ENCODE measurements at regions not wholly inside any gene's neighbourhood (a gene's known extent, or its start where the extent isn't known, plus 50 kb on each side); places are given as distances from the start of the nearest gene placed in this dataset.

GRCh38 chr13:108508263-108508662 is 121.1 kb upstream of the MYO16 start:
- no peak overlapping the region for H3K27ac Mint-ChIP-seq (ENCODE audit: unreplicated experiment)
- CTCF ChIA-PET, result no interaction called here
- BruUV-seq (replicated peaks), result no TSS peak
- H3K4me3 Mint-ChIP-seq (ENCODE audit: low read depth, unreplicated experiment), result no peak overlapping the region
- peak; percentile 0 for DNase-seq
- H3K36me3 Mint-ChIP-seq (ENCODE audit: insufficient read depth, unreplicated experiment), result no peaks in the 10 kb centered on the region
- TF ChIP-seq CTCF (IDR thresholded peaks at IDR 0.05; ENCODE audit: unreplicated experiment), result peak; percentile 18
- no peaks in the 10 kb centered on the region for H3K27me3 Mint-ChIP-seq (ENCODE audit: unreplicated experiment)
- no peaks in the 10 kb centered on the region for H3K4me1 Mint-ChIP-seq (ENCODE audit: low read depth, unreplicated experiment)
- H3K9me3 Mint-ChIP-seq (ENCODE audit: low read depth, unreplicated experiment), result no peaks in the 10 kb centered on the region
- intact Hi-C loops (cut with micrococcal nuclease; ENCODE audit: unreplicated experiment), result loop anchor here (5.0 kb wide), 2 partner anchors 166 to 186 kb away; no protein-coding TSS in a partner anchor

GRCh38 chr13:108525827-108526226 is 103.6 kb upstream of the MYO16 start:
- intact Hi-C loops (cut with micrococcal nuclease; ENCODE audit: unreplicated experiment), result no loop called here

GRCh38 chr13:108526286-108526685 is 103.1 kb upstream of the MYO16 start:
- no peak for TF ChIP-seq CTCF (IDR thresholded peaks at IDR 0.05; ENCODE audit: unreplicated experiment)
- CTCF ChIA-PET, result no interaction called here
- no peak for DNase-seq
- BruUV-seq (replicated peaks), result no TSS peak
- H3K4me1 Mint-ChIP-seq (ENCODE audit: low read depth, unreplicated experiment), result no peaks in the 10 kb centered on the region
- no peak overlapping the region for H3K4me3 Mint-ChIP-seq (ENCODE audit: low read depth, unreplicated experiment)
- no peaks in the 10 kb centered on the region for H3K27me3 Mint-ChIP-seq (ENCODE audit: unreplicated experiment)
- no peaks in the 10 kb centered on the region for H3K36me3 Mint-ChIP-seq (ENCODE audit: insufficient read depth, unreplicated experiment)
- H3K9me3 Mint-ChIP-seq (ENCODE audit: low read depth, unreplicated experiment), result peaks cover 2% of the 10 kb centered on the region
- no peak overlapping the region for H3K27ac Mint-ChIP-seq (ENCODE audit: unreplicated experiment)
- intact Hi-C loops (cut with micrococcal nuclease; ENCODE audit: unreplicated experiment), result no loop called here

More at GRCh38 chr13:108525827-108526226, 103.6 kb upstream of the MYO16 start:
- H3K27ac Mint-ChIP-seq (ENCODE audit: unreplicated experiment), result no peak overlapping the region
- no peak overlapping the region for H3K4me3 Mint-ChIP-seq (ENCODE audit: low read depth, unreplicated experiment)
- H3K9me3 Mint-ChIP-seq (ENCODE audit: low read depth, unreplicated experiment), result no peaks in the 10 kb centered on the region
- no peak for TF ChIP-seq CTCF (IDR thresholded peaks at IDR 0.05; ENCODE audit: unreplicated experiment)
- CTCF ChIA-PET, result no interaction called here
- H3K4me1 Mint-ChIP-seq (ENCODE audit: low read depth, unreplicated experiment), result no peaks in the 10 kb centered on the region
- DNase-seq, result no peak
- no peaks in the 10 kb centered on the region for H3K36me3 Mint-ChIP-seq (ENCODE audit: insufficient read depth, unreplicated experiment)
- BruUV-seq (replicated peaks), result no TSS peak
- H3K27me3 Mint-ChIP-seq (ENCODE audit: unreplicated experiment), result no peaks in the 10 kb centered on the region

- peaks cover 2% of the 10 kb centered on the region for H3K9me3 Mint-ChIP-seq (ENCODE audit: low read depth, unreplicated experiment)
- no peak for TF ChIP-seq CTCF (IDR thresholded peaks at IDR 0.05; ENCODE audit: unreplicated experiment)
- no peaks in the 10 kb centered on the region for H3K4me1 Mint-ChIP-seq (ENCODE audit: low read depth, unreplicated experiment)
- H3K36me3 Mint-ChIP-seq (ENCODE audit: insufficient read depth, unreplicated experiment), result no peaks in the 10 kb centered on the region
- no peak overlapping the region for H3K4me3 Mint-ChIP-seq (ENCODE audit: low read depth, unreplicated experiment)
- DNase-seq, result no peak
- CTCF ChIA-PET, result no interaction called here
- BruUV-seq (replicated peaks), result no TSS peak
- H3K27ac Mint-ChIP-seq (ENCODE audit: unreplicated experiment), result no peak overlapping the region
- no peaks in the 10 kb centered on the region for H3K27me3 Mint-ChIP-seq (ENCODE audit: unreplicated experiment)
- intact Hi-C loops (cut with micrococcal nuclease; ENCODE audit: unreplicated experiment), result no loop called here
Measured at GRCh38 chr13:108527844-108528243, 101.6 kb upstream of the MYO16 start.

Measured in Calu3 (cell line).